AG10803 (cell line): ENCODE measurements at regions not wholly inside any gene's neighbourhood (a gene's known extent, or its start where the extent isn't known, plus 50 kb on each side); places are given as distances from the start of the nearest gene placed in this dataset.

Source experiments
- DNase-seq: peaks from one replicate; pipeline ENCODE4 v3.0.0; 2010; ENCODE audit warnings: low read depth
- H3K4me3 ChIP-seq: 2 replicates; pipeline ENCODE4 v1.5.1; 2011; ENCODE audit warnings: mild to moderate bottlenecking, low read length, control low read depth
- CTCF ChIP-seq: conservative IDR thresholded peaks from 2 replicates; pipeline ENCODE4 v1.5.1; 2011; ENCODE audit warnings: mild to moderate bottlenecking, low read length, control low read depth, inconsistent platforms

- no peak for DNase-seq
- no peak for TF ChIP-seq CTCF
- H3K4me3 ChIP-seq: no peak overlapping the region
Observed at GRCh38 chr12:89879766-89880165, 171.1 kb upstream of the ATP2B1 start.

DNA sequence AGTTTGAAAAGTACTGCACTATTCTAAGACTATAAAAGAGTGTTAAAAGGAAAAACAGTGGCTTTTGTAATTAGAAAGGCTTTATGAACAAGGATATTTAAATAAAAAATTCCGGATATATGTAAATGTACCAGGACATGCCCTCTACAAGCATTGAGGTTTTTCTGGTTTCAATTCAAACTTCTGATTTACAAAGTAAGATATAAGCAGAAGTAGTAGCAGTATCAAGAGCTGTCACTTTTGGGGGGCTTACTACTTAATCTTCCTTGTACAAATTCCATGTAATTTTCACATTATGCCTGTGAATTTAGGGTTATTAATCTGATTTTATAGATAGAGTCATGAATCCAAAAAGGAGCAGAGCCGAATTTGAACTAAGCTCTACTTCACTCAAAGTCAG is 170.3 kb upstream of the ATP2B1 start:
- TF ChIP-seq CTCF: no peak
- H3K4me3 ChIP-seq: no peak overlapping the region
- DNase-seq: no peak

- no peak for DNase-seq
- no peak overlapping the region for H3K4me3 ChIP-seq
- TF ChIP-seq CTCF: no peak
Observed at GRCh38 chr12:89878327-89878726, 169.7 kb upstream of the ATP2B1 start.

DNA sequence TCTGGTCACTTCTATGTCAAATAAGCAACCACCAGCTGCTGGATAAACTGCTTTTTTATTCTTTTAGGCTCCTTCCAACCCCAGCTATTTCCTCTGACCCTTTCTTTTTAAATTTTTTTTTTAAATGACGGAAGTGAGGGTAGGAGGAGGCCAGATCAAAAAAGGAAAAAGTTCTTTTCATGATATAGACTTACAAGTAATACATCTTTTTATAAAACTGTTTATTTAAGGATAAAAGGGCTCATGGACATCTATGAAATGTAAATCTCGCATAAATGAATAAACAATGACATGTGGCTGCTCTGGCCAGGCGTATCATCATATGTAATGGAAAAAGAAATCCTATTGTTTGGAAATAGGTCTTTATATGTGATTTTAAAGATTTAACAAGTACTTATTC is 169.0 kb upstream of the ATP2B1 start:
- TF ChIP-seq CTCF: no peak
- no peak for DNase-seq
- H3K4me3 ChIP-seq: no peak overlapping the region

DNA sequence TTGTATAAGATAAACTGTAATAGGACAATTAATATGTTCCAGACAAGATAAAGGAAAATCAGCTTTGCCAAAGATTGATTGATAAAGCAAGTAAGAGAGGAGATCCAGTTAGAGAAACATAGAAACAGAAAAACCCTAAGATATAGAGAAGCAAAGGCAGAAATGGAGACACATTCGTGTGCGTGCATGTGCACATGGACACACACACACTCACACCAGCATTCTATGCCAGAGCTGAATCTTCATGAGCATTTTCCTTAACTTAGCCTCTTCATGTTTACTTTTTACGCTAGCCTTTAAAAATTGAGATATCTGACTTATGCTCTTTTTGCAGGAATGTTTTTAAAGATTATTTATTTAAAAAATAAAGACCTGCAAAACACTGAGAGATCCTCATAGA is 168.5 kb upstream of the ATP2B1 start:
- no peak overlapping the region for H3K4me3 ChIP-seq
- no peak for TF ChIP-seq CTCF
- no peak for DNase-seq

- no peak for DNase-seq
- H3K4me3 ChIP-seq: no peak overlapping the region
- TF ChIP-seq CTCF: no peak
Observed at GRCh38 chr12:89875809-89876208, 167.2 kb upstream of the ATP2B1 start.

- no peak overlapping the region for H3K4me3 ChIP-seq
- no peak for TF ChIP-seq CTCF
- DNase-seq: no peak
Observed at GRCh38 chr12:89875225-89875624, 166.6 kb upstream of the ATP2B1 start.
